Mammary epithelial cell (primary cell): ENCODE measurements at regions not wholly inside any gene's neighbourhood (a gene's known extent, or its start where the extent isn't known, plus 50 kb on each side); places are given as distances from the start of the nearest gene placed in this dataset.

Source experiments
- EZH2 ChIP-seq: IDR thresholded peaks from 2 replicates; pipeline ENCODE4 v1.6.1; 2012; ENCODE audit warnings: low read length, inconsistent platforms, borderline replicate concordance
- TF ChIP-seq, protein P1 (sequence below), 2 donors: IDR thresholded peaks in 1 of 2; conservative IDR thresholded peaks in 1 of 2; 2 replicates each; pipeline ENCODE4 v1.5.1; 2011 to 2012; ENCODE audit warnings: inconsistent platforms in 2 of 2, low read length in 2 of 2, mild to moderate bottlenecking in 2 of 2, control low read depth in 1 of 2, low read depth in 1 of 2; ENCODE audit not compliant: insufficient read depth in 1 of 2; ENCODE audit errors: extremely low read depth in 1 of 2

DNA sequence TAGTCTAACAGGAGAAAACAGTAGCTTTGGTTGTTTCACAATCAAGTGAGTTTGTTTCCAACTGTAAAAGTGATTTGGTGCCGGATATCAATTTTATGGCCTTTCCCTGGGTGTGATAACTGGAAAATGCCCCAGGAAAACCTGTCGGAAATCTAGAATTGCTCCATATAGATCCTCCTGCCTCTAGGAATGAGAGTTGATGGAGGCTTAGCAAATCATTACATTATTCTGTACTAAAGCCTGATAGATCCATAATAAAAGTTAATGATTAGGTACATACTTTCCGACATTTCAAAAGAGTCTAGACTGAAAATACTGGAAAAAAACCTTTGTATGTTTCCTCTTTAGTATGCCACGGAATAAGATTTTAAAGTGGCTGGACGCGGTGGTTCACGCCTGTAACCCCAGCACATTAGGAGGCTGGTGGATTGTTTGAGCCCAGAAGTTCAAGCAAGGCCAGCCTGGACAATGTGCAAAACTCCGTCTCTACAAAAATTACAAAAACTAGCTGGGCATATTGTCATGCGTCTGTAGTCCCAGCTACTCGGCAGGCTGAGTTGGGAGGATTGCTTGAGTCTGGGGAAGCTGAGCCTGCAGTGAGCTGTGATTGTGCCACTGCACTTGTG, 70.0 kb upstream of the SLC45A1 start:
- TF ChIP-seq, protein P1, sequence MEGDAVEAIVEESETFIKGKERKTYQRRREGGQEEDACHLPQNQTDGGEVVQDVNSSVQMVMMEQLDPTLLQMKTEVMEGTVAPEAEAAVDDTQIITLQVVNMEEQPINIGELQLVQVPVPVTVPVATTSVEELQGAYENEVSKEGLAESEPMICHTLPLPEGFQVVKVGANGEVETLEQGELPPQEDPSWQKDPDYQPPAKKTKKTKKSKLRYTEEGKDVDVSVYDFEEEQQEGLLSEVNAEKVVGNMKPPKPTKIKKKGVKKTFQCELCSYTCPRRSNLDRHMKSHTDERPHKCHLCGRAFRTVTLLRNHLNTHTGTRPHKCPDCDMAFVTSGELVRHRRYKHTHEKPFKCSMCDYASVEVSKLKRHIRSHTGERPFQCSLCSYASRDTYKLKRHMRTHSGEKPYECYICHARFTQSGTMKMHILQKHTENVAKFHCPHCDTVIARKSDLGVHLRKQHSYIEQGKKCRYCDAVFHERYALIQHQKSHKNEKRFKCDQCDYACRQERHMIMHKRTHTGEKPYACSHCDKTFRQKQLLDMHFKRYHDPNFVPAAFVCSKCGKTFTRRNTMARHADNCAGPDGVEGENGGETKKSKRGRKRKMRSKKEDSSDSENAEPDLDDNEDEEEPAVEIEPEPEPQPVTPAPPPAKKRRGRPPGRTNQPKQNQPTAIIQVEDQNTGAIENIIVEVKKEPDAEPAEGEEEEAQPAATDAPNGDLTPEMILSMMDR (conservative IDR thresholded peaks at IDR 0.05 in 1 of 2, IDR thresholded peaks at IDR 0.05 in 1 of 2; ENCODE audit: extremely low read depth in 1 of 2, insufficient read depth in 1 of 2, low read depth in 1 of 2, low read length in 2 of 2): no peak
- no peak for TF ChIP-seq EZH2
